Activated CD4-positive, CD25-positive, alpha-beta regulatory T cell treated with anti-CD3 and anti-CD28 coated beads, Interleukin-2, amount 50 U/mL, for 24 hours (primary cell): ENCODE measurements at regions not wholly inside any gene's neighbourhood (a gene's known extent, or its start where the extent isn't known, plus 50 kb on each side); places are given as distances from the start of the nearest gene placed in this dataset.

ENCODE experiments used
- ATAC-seq, 2 donors: fragments of 150-1000 bp; cut with Tn5 transposase; one replicate each; pipeline ENCODE4 v1.10.0; 2021; ENCODE audit warnings: mild to moderate bottlenecking in 1 of 2, moderate library complexity in 1 of 2

DNA sequence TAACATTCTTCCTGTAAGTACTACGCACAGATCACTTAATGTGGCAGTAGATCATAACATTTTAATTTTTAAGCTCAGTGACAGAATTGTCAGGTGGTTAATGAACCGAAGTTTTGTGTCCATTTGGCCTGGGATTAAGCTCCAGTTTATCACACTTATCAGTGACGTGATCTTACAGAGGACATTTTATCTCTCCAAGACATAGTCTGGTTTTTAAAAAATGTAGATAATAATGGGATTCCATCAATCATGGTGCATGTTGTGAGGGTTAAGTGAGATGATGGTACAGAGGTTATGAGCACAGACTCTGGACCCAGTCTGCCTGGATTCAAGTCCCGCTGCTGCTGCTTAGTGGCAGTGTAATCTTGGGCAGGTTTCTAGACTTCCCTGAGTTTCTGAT, 66.0 kb upstream of the ZFAND5 start:
- no peak for ATAC-seq

DNA sequence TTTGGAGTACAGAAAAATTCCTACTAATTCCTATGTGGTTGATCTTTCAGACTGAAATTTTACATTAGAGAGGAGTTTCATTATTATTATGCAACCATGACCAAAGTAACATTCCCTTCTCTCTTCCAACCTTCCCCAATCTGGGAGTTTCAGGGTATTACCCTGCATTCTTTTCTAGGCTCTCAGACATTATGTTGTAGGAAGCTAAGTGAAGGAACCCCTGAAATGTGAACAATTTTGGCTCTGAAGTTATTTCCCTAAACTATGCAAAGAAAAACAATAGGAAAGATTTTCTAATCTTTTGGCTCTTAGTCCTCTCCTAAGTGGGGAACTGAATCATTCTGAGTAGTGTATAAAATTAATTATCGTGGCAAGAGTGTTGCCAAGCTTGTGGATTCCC, 63.3 kb upstream of the ZFAND5 start:
- ATAC-seq: no peak

DNA sequence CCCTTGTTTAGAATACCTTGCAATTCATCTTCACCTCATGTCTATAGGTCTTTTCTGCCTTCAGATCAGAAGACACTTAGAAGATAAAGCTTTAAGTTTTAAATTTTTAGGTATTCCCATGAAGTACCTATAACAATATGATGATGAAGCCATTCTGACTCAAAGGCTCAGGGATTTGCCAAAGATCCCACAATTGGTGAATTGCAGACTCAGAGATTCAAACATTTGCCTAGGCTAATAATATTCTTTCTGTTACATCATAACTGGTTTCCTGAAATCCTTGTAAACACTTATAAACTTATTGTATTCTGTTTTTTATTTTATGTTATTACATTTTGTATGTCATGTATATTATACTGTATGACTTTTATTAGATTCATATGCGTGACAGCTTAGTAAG, 62.8 kb upstream of the ZFAND5 start:
- ATAC-seq: no peak

DNA sequence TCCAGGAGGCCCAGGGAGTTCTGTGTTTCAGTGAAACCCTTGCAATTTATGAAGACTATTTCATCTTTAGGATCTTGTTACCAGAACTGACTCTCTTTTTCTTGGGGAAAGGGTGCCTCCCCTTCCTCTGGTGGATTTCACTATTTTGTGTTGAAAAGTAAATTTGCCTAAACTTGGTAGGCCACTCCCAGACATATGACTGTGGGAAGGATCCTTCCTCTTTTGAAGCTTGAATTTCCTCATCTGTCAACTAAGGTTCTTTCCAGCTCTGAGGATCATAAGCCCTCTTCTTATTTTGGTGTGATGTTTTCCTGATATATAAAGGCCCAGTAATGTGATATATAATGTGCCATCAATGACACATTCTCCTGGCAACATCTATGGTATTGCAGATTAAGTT, 59.1 kb upstream of the ZFAND5 start:
- no peak for ATAC-seq

DNA sequence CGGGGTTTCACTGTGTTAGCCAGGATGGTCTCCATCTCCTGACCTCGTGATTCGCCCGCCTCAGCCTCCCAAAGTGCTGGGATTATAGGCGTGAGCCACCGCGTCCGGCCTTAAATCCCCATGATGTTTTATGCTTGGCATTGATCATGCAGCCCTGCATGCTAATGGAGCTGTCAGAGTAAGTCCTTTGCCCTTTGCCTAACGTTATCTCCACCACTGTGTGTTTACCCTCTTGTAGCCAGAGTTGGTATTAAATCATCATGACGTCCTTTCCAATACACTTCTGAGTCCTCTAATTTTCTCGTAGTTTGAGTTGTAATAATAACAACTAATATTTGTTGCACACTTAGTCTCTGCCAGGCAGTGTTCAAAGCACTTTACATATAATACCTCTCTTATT, 57.2 kb upstream of the ZFAND5 start:
- ATAC-seq: no peak

DNA sequence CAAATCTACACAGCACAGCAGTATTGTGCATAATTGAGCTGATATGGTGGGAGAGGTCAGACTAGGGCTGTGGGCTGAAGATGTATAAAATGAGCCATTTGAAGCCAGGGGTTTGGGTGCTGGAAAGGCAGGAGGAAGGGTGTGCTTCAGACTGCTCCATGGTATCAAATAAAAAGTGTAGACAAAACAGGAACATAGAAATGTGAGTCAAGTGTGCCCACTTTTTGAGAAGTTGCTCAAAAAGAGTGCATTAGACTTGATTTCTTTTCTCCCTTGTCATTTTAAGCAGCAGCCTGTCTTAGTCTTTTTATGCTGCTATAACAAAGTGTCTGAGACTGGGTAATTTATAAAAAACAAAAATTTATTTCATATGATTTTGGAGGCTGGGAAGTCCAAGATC, 55.8 kb upstream of the ZFAND5 start:
- no peak for ATAC-seq

DNA sequence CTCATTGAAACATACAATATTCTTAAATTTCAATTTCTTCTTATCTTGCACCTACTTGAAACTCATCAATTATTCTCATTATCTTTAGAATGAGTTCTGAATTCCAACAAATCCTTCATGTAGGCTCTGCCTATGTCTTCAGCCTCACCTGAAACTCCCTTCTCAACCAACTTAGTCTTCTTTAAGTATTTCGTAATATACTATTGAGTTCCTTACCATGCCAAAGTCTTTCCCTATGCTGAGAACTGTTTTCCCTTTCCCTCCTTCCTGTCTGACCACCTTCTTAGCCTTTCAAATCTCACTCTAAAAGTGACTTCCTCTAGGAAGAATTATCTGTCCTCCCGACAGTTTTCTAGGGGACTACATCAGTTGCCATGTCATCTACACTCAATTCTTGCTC, 50.9 kb upstream of the ZFAND5 start:
- no peak for ATAC-seq

DNA sequence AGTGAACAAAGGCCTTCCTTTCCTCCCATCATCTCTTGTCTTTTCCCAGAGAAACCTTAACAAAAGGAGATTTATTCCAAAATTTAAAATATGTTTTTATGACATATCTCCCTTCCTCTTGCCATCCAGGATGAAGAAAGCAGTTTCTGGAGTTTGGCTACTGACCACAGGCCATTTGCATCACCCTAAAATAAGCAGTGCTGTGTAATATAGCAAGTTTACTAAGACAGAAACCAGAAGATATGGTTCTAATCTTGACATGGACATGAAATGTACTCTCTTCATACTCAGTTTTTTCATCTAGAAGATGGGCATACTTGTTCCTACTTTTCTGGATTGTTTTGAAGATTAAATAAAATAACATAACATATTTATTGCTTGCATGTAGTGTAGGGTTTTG, 50.2 kb upstream of the ZFAND5 start:
- no peak for ATAC-seq
